Karpas-422 (cell line): ENCODE measurements at regions not wholly inside any gene's neighbourhood (a gene's known extent, or its start where the extent isn't known, plus 50 kb on each side); places are given as distances from the start of the nearest gene placed in this dataset.

Experiments
- DNase-seq: peaks from one replicate; pipeline ENCODE4 v3.0.0-alpha.2; 2015
- H2AFZ ChIP-seq: fragments of 200-600 bp; sonication (generic); 2 replicates; pipeline ENCODE4 v1.6.1; 2014; ENCODE audit warnings: antibody characterized with exemption, low read length, mixed read lengths
- H3K27ac ChIP-seq: fragments of 200-600 bp; sonication (generic); 2 replicates; pipeline ENCODE4 v1.5.1; 2014; ENCODE audit warnings: mild to moderate bottlenecking, low read length, moderate library complexity
- H3K27me3 ChIP-seq: fragments of 200-600 bp; sonication (generic); 2 replicates; pipeline ENCODE4 v1.6.1; 2014; ENCODE audit warnings: low read length, mixed read lengths
- H3K36me3 ChIP-seq: fragments of 200-600 bp; sonication (generic); 2 replicates; pipeline ENCODE4 v1.6.1; 2014; ENCODE audit warnings: low read length, mixed read lengths; ENCODE audit not compliant: insufficient read depth
- H3K4me1 ChIP-seq: fragments of 200-600 bp; sonication (generic); 2 replicates; pipeline ENCODE4 v1.6.1; 2014; ENCODE audit warnings: mild to moderate bottlenecking, low read length, mixed read lengths
- H3K4me2 ChIP-seq: fragments of 200-600 bp; sonication (generic); 2 replicates; pipeline ENCODE4 v1.6.1; 2014; ENCODE audit warnings: low read length, low read depth, mild to moderate bottlenecking; ENCODE audit not compliant: poor library complexity, severe bottlenecking
- H3K4me3 ChIP-seq: fragments of 200-600 bp; sonication (generic); 2 replicates; pipeline ENCODE4 v1.5.1; 2014; ENCODE audit warnings: mild to moderate bottlenecking, antibody characterized with exemption, low read length, mixed read lengths
- H3K79me2 ChIP-seq: fragments of 200-600 bp; sonication (generic); 2 replicates; pipeline ENCODE4 v1.6.1; 2014; ENCODE audit warnings: mild to moderate bottlenecking, low read length, mixed read lengths
- H3K9ac ChIP-seq: fragments of 200-600 bp; sonication (generic); 2 replicates; pipeline ENCODE4 v1.6.0; 2014; ENCODE audit warnings: low read length
- H3K9me2 ChIP-seq: fragments of 200-600 bp; sonication (generic), shearing (Covaris generic); replicated peaks from 2 replicates; pipeline ENCODE4 v1.6.0; 2014; ENCODE audit warnings: mild to moderate bottlenecking, low read length, moderate library complexity; ENCODE audit not compliant: insufficient read depth
- H3K9me3 ChIP-seq: fragments of 300-700, 200-600 bp; sonication (generic); 2 replicates; pipeline ENCODE4 v1.6.1; 2014; ENCODE audit warnings: low read length, mixed read lengths
- H4K20me1 ChIP-seq: fragments of 200-600 bp; sonication (generic); 2 replicates; pipeline ENCODE4 v1.6.1; 2014; ENCODE audit warnings: mild to moderate bottlenecking, antibody characterized with exemption, low read length, low read depth; ENCODE audit not compliant: insufficient read depth

- Histone ChIP-seq H2AFZ (no peak overlapping the region), H4K20me1 (peaks cover 7% of the 10 kb centered on the region; the same call in 1 of the 2 replicates), H3K4me3 (no peak overlapping the region), H3K4me2 (no peak overlapping the region), H3K9me3 (no peaks in the 10 kb centered on the region), H3K9ac (no peak overlapping the region), H3K4me1 (peaks cover 8% of the 10 kb centered on the region), H3K36me3 (no peaks in the 10 kb centered on the region), H3K9me2 (no peaks in the 10 kb centered on the region), H3K27me3 (no peaks in the 10 kb centered on the region), H3K79me2 (no peaks in the 10 kb centered on the region), H3K27ac (no peak overlapping the region)
- no peak for DNase-seq
Measured at GRCh38 chr22:25399649-25400151, 164.8 kb upstream of the GRK3 start.

DNA sequence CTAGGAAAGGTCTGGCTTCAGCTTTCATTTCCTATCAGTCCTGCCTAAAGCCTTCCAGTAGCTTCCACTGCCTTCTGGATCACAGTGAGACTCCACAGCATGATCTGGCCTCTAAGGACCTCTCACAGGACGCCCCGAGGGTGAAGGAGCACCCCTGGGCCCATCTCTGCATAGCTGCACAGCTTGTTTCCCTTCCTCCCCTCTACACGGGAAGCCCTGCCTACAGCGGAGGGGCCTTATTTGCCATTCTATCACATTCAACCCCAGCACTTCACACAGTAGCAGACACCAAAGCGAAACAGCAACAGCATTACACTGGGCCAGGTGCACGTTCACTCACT, 162.3 kb upstream of the GRK3 start:
- peaks cover 11% of the 10 kb centered on the region for H3K4me1 ChIP-seq
- no peak overlapping the region for H2AFZ ChIP-seq
- H3K27me3 ChIP-seq = no peaks in the 10 kb centered on the region
- H3K9me3 ChIP-seq = no peaks in the 10 kb centered on the region
- no peaks in the 10 kb centered on the region for H3K79me2 ChIP-seq
- H3K4me3 ChIP-seq = no peak overlapping the region
- H3K36me3 ChIP-seq = no peaks in the 10 kb centered on the region
- DNase-seq = no peak
- no peak overlapping the region for H3K9ac ChIP-seq
- peaks cover 7% of the 10 kb centered on the region; the same call in 1 of the 2 replicates for H4K20me1 ChIP-seq
- H3K9me2 ChIP-seq = no peaks in the 10 kb centered on the region
- no peak overlapping the region for H3K4me2 ChIP-seq
- no peak overlapping the region for H3K27ac ChIP-seq

DNA sequence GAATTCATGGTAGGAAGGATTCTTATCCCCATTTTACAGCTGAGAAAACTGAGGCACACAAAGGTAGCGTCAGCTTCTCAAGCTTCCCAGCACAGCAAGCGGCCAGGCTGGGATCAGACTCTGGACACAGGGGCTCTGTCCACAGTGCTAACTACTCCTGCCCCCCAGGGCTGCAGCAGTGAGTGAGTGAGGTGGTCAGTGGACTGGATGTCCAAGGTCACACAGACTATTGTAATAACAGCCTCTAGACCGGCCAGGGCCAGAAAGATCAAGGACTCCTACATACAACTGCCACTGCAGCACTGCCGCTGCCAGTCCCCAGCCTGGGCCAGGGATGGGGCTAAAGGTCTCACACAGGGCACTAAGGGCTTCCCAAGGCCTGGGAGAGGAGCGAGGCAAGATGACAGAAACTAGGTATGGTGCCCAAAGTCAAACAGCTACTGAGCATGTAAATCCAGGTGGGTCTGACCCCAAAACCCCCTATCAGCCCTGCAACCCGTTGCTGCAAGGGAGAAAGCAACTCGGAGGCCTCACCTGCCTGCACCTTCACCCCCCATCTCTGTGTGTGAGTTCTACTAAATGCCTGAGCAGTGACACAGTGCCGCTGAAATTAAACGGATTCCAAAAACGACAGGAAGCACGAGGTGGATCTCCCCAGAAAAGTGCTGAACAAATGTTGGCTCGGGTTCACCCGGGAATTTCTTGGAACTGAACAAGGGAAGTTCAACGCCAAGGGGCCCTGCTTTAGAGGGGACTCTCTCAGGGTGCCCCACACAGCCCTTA, 161.8 kb upstream of the GRK3 start:
- H3K9me3 ChIP-seq = no peaks in the 10 kb centered on the region
- peaks cover 7% of the 10 kb centered on the region; the same call in 1 of the 2 replicates for H4K20me1 ChIP-seq
- peaks cover 11% of the 10 kb centered on the region for H3K4me1 ChIP-seq
- H3K27me3 ChIP-seq = no peaks in the 10 kb centered on the region
- DNase-seq = no peak
- no peak overlapping the region for H3K4me2 ChIP-seq
- no peaks in the 10 kb centered on the region for H3K79me2 ChIP-seq
- H3K27ac ChIP-seq = no peak overlapping the region
- H3K36me3 ChIP-seq = no peaks in the 10 kb centered on the region
- H3K4me3 ChIP-seq = no peak overlapping the region
- no peak overlapping the region for H2AFZ ChIP-seq
- H3K9me2 ChIP-seq = no peaks in the 10 kb centered on the region
- no peak overlapping the region for H3K9ac ChIP-seq

GRCh38 chr22:25403284-25403810, 161.1 kb upstream of the GRK3 start:
- Histone ChIP-seq H3K4me2 (no peak overlapping the region), H3K4me1 (peaks cover 11% of the 10 kb centered on the region), H3K36me3 (no peaks in the 10 kb centered on the region), H3K79me2 (no peaks in the 10 kb centered on the region), H2AFZ (no peak overlapping the region), H3K27me3 (no peaks in the 10 kb centered on the region), H3K4me3 (no peak overlapping the region), H3K9ac (no peak overlapping the region), H3K9me3 (no peaks in the 10 kb centered on the region), H3K9me2 (no peaks in the 10 kb centered on the region), H3K27ac (no peak overlapping the region), H4K20me1 (peaks cover 7% of the 10 kb centered on the region; the same call in 1 of the 2 replicates)
- no peak for DNase-seq

DNA sequence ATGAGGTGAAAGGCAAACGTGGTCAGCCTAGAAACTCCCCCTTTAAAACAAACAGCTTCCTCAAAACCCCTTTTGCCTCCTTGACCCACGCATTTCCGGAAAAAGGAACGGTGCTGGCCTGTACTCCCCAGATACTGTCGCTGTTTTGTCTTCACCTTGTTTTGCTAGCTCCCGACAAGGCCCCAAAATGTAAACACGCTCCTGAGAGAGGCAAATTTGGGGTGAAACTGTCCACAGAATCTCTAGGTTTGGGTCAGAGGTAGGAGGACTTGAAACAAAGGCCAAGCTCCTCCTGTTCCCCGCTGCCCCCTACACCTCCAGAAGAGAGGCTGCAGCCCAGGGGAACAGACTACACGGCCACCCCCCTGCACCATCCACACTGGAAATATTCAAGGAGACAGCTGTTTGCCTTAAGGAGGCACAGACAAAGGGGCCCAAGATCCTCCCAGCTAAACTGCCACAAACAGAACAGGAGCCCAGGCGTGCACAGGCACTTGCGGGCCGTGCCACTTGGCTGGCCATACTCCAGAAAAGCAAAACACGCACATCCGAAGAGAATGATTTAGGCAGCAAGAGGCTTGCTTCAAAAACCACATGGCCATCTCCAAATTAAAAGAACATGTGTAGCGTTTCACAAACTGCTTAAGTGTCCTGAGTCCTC, 160.5 kb upstream of the GRK3 start:
- Histone ChIP-seq H2AFZ (no peak overlapping the region), H3K9me2 (no peaks in the 10 kb centered on the region), H3K9me3 (no peaks in the 10 kb centered on the region), H3K36me3 (no peaks in the 10 kb centered on the region), H3K27ac (no peak overlapping the region), H3K79me2 (no peaks in the 10 kb centered on the region), H3K4me3 (peak overlapping the region; percentile 64; the same call in 1 of the 2 replicates), H3K27me3 (no peaks in the 10 kb centered on the region), H3K4me1 (peaks cover 11% of the 10 kb centered on the region), H3K9ac (peak overlapping the region; percentile 62), H3K4me2 (peak overlapping the region; percentile 51), H4K20me1 (peaks cover 7% of the 10 kb centered on the region; the same call in 1 of the 2 replicates)
- DNase-seq = no peak

DNA sequence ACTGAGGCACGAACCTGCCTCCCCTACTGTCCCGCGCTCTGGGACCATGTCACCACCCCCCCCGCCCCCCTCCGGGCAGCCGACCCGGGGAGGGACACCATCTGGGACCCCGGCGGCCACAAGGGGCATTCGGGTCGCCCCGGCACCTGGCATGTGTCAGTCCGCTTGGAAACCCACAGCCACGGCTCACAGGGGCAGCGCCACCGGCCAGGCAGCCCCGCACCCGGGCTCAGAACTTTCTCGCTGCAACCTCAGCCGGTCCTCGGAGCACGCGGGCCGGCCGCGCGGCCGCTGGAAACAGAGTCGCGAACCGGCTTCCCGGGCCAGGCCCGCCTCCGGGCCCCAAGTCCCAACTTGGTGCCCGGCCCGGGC, 159.9 kb upstream of the GRK3 start:
- H3K4me1 ChIP-seq = peaks cover 11% of the 10 kb centered on the region
- peak overlapping the region; percentile 62 for H3K9ac ChIP-seq
- H3K9me2 ChIP-seq = no peaks in the 10 kb centered on the region
- no peaks in the 10 kb centered on the region for H3K79me2 ChIP-seq
- H4K20me1 ChIP-seq = peaks cover 7% of the 10 kb centered on the region; the same call in 1 of the 2 replicates
- DNase-seq = no peak
- no peaks in the 10 kb centered on the region for H3K27me3 ChIP-seq
- H3K27ac ChIP-seq = no peak overlapping the region
- H3K9me3 ChIP-seq = no peaks in the 10 kb centered on the region
- peak overlapping the region; percentile 64; the same call in 1 of the 2 replicates for H3K4me3 ChIP-seq
- peak overlapping the region; percentile 51 for H3K4me2 ChIP-seq
- no peaks in the 10 kb centered on the region for H3K36me3 ChIP-seq
- H2AFZ ChIP-seq = no peak overlapping the region

DNA sequence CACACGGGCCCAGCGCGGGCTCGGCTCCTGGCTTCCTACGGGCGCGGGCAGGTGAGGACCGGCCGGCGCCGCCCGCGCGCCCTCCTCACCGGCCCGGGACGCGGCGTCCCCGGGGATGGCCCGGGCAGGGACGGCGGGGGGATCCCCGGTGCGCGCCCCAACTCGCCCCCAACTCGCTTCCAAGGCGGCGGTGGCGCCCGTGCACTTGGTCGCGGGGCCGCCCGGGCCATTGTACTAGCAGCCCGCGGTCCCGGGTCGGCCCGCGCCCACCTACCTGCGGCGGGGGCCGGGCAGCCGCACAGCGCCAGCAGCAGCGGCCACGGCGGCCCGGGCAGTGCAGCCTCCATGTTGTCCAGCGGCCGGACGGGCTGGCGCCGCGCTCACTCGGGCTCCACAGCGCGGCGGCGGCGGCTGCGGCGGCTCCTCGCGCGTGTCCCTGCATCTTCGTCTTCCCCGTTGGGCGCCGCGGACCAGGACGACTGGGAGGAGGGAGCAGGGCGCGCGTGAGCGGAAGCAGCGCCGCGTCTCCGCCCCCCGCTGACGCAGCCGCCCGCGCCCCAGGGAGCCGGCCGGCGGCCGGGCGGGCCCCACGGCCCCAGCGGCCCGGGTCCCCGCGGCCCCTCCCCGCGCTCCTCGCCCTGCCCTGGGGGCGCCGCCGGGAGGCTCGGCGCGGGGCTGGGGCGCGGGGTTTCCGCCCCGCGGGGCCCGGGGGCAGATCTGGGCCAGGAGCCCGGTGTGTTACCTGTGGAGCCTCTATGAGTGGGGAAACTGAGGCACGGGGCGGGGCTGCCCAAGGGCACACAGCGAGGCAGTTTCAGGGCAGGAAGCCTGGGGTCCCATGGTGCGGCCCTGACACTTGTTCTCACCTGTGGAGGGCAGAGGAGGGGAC, 159.3 kb upstream of the GRK3 start:
- H3K4me1 ChIP-seq = peaks cover 11% of the 10 kb centered on the region
- H3K27ac ChIP-seq = no peak overlapping the region
- no peaks in the 10 kb centered on the region for H3K27me3 ChIP-seq
- peaks cover 7% of the 10 kb centered on the region; the same call in 1 of the 2 replicates for H4K20me1 ChIP-seq
- H3K4me3 ChIP-seq = peak overlapping the region; percentile 66
- no peak overlapping the region for H2AFZ ChIP-seq
- H3K9ac ChIP-seq = peak overlapping the region; percentile 71
- peak overlapping the region; percentile 64 for H3K4me2 ChIP-seq
- H3K9me2 ChIP-seq = no peaks in the 10 kb centered on the region
- no peaks in the 10 kb centered on the region for H3K36me3 ChIP-seq
- no peaks in the 10 kb centered on the region for H3K79me2 ChIP-seq
- DNase-seq = peak; percentile 76
- no peaks in the 10 kb centered on the region for H3K9me3 ChIP-seq
